Heart left ventricle (tissue), 16 donors: ENCODE measurements at regions not wholly inside any gene's neighbourhood (a gene's known extent, or its start where the extent isn't known, plus 50 kb on each side); places are given as distances from the start of the nearest gene placed in this dataset.
A peak's percentile ranks its signal among the peaks of the same experiment; 100 is the strongest.

Experiments
- ATAC-seq, 4 donors: fragments of 200-7000 bp; cut with Tn5 transposase; one replicate each; pipeline ENCODE4 v1.9.1; 2020 to 2022; ENCODE audit warnings: moderate library complexity in 4 of 4, mild to moderate bottlenecking in 3 of 4, moderate number of reproducible peaks in 1 of 4
- DNase-seq, 5 donors: peaks; one replicate each; pipeline ENCODE4 v3.0.0-alpha.2; 2020
- H3K27ac ChIP-seq, 12 donors: fragments of 200-600 bp; sonication (generic) in 4 of 12; one replicate each; pipeline versions ENCODE4 v1.5.0 to v1.8.0; 2016 to 2022; ENCODE audit warnings: mild to moderate bottlenecking in 2 of 12
- H3K27me3 ChIP-seq, 9 donors: fragments of 200-600 bp; sonication (generic) in 2 of 9; one replicate each; pipeline versions ENCODE4 v1.5.1 to v1.8.0; 2016 to 2022; ENCODE audit warnings: mild to moderate bottlenecking in 3 of 9
- H3K36me3 ChIP-seq, 9 donors: fragments of 200-600 bp; sonication (generic) in 2 of 9; one replicate each; pipeline versions ENCODE4 v1.5.0 to v1.8.0; 2018 to 2022; ENCODE audit warnings: mild to moderate bottlenecking in 2 of 9
- H3K4me1 ChIP-seq, 12 donors: fragments of 200-600 bp; sonication (generic) in 4 of 12; one replicate each; pipeline versions ENCODE4 v1.5.0 to v1.8.0; 2016 to 2022; ENCODE audit warnings: mild to moderate bottlenecking in 3 of 12
- H3K4me3 ChIP-seq, 12 donors: fragments of 200-600 bp; sonication (generic) in 4 of 12; one replicate each; pipeline versions ENCODE4 v1.5.0 to v1.8.0; 2017 to 2022; ENCODE audit warnings: mild to moderate bottlenecking in 9 of 12, moderate library complexity in 4 of 12
- H3K9me3 ChIP-seq, 12 donors: fragments of 200-600 bp; sonication (generic) in 4 of 12; one replicate each; pipeline versions ENCODE4 v1.5.0 to v1.8.0; 2016 to 2022; ENCODE audit warnings: mild to moderate bottlenecking in 1 of 12
- POLR2A ChIP-seq, 2 donors: fragments of 450-650 bp; IDR thresholded peaks; one replicate each; pipeline ENCODE4 v1.6.1; 2017; ENCODE audit warnings: antibody characterized with exemption in 2 of 2, mild to moderate bottlenecking in 2 of 2, moderate library complexity in 2 of 2
- WGBS, 4 donors: extraction: QIAGEN DNeasy Blood & Tissue Kit in 2 of 4; methylation state at CpG; one replicate each; pipeline versions ENCODE4 v1.1.5 to v1.1.7; 2013 to 2018; 5-methylcytosine and 5-hydroxymethylcytosine counted together
- intact Hi-C, 10 donors: fragments of 100-400 bp; cut with DNase I; formaldehyde crosslinking; loops; one replicate each; pipeline versions ENCODE4 v1.11.1 to v1.14.2; 2022
- TF ChIP-seq, protein P1 (sequence below), 12 donors: fragments of 200-600 bp; sonication (generic) in 4 of 12; IDR thresholded peaks; one replicate each; pipeline versions ENCODE4 v1.5.0 to v1.8.0; 2018 to 2022; ENCODE audit warnings: antibody characterized with exemption in 12 of 12, mild to moderate bottlenecking in 5 of 12
- donor health status: ischemic (EF 13 %, LVEDD 7.1; RV severe dilation, severe dysfunction).
- donor health status: healthy with polysubstance abuse.
- donor health status: DM: no; HTN: yes; CAD: no.
- donor health status: DM: no; HTN: no; CAD: no.
- donor health status: ischemic (EF 25% LVEDD 6.9; RV normal size, moderate dysfunction).
- donor health status: ischemic (EF 25% LVEDD 5.7; RV mildly dilated, moderate dysfunction).
- donor health status: healthy.
- donor health status: DM: yes; HTN: yes; CAD: no.
- donor health status: ischemic (EF 35%, LVEDD 5.7; RV mildly dilated, moderate dysfunction).
- donor health status: nonischemic (EF 11% LVEDD 7.7; RV severe dilation, severe dysfunction).
- donor health status: DM: yes; HTN: yes; CAD: no.
- donor health status: PGD.
- donor health status: ischemic (EF 29% LVEDD 5.4; RV normal size, mild dysfunction).
- donor health status: nonischemic (EF 23%, LVEDD 6.1; RV moderate dilation, normal function).

GRCh38 chr14:58732387-58732786, 94.6 kb downstream of the DACT1 start:
- H3K27ac ChIP-seq: no peak overlapping the region
- no peaks in the 10 kb centered on the region for H3K9me3 ChIP-seq
- no peak for DNase-seq
- intact Hi-C loops: loop anchor here in 1 of 10 donors (10.0 kb wide), 1 partner anchor 132 kb away; no protein-coding TSS in a partner anchor
- TF ChIP-seq, protein P1, sequence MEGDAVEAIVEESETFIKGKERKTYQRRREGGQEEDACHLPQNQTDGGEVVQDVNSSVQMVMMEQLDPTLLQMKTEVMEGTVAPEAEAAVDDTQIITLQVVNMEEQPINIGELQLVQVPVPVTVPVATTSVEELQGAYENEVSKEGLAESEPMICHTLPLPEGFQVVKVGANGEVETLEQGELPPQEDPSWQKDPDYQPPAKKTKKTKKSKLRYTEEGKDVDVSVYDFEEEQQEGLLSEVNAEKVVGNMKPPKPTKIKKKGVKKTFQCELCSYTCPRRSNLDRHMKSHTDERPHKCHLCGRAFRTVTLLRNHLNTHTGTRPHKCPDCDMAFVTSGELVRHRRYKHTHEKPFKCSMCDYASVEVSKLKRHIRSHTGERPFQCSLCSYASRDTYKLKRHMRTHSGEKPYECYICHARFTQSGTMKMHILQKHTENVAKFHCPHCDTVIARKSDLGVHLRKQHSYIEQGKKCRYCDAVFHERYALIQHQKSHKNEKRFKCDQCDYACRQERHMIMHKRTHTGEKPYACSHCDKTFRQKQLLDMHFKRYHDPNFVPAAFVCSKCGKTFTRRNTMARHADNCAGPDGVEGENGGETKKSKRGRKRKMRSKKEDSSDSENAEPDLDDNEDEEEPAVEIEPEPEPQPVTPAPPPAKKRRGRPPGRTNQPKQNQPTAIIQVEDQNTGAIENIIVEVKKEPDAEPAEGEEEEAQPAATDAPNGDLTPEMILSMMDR (IDR thresholded peaks at IDR 0.05): no peak
- no peak for TF ChIP-seq POLR2A (IDR thresholded peaks at IDR 0.05)
- peaks cover 0 to 32% (median 3%) of the 10 kb centered on the region in 12 donors for H3K4me1 ChIP-seq
- no peak for ATAC-seq
- no peaks in the 10 kb centered on the region for H3K36me3 ChIP-seq
- H3K4me3 ChIP-seq: no peak overlapping the region
- H3K27me3 ChIP-seq: no peaks in the 10 kb centered on the region

GRCh38 chr14:58733451-58734208, 95.9 kb downstream of the DACT1 start:
- 69 to 92% (median 76%) methylated on average over 1 of the region's 1 CpG for WGBS, 4 donors

GRCh38 chr14:58735596-58735995, 97.8 kb downstream of the DACT1 start:
- no peaks in the 10 kb centered on the region for H3K9me3 ChIP-seq
- H3K27ac ChIP-seq: peak overlapping the region in 1 of 12 donors; percentile 58
- WGBS, 4 donors: 70 to 88% (median 78%) methylated on average over 4 of the region's 4 CpGs
- no peaks in the 10 kb centered on the region for H3K27me3 ChIP-seq
- no peak for DNase-seq
- H3K4me3 ChIP-seq: no peak overlapping the region
- peaks cover 0 to 29% (median 3%) of the 10 kb centered on the region in 12 donors for H3K4me1 ChIP-seq
- intact Hi-C loops: loop anchor here in 1 of 10 donors (10.0 kb wide), 1 partner anchor 129 kb away; no protein-coding TSS in a partner anchor
- ATAC-seq: no peak
- no peaks in the 10 kb centered on the region for H3K36me3 ChIP-seq
- TF ChIP-seq POLR2A (IDR thresholded peaks at IDR 0.05): no peak
- TF ChIP-seq, protein P1 (IDR thresholded peaks at IDR 0.05): no peak

More at GRCh38 chr14:58733451-58734208, 95.9 kb downstream of the DACT1 start:
- no peaks in the 10 kb centered on the region for H3K27me3 ChIP-seq
- TF ChIP-seq, protein P1 (IDR thresholded peaks at IDR 0.05): no peak
- TF ChIP-seq POLR2A (IDR thresholded peaks at IDR 0.05): no peak
- no peaks in the 10 kb centered on the region for H3K9me3 ChIP-seq
- intact Hi-C loops: loop anchor here in 1 of 10 donors (10.0 kb wide), 1 partner anchor 131 kb away; no protein-coding TSS in a partner anchor
- H3K36me3 ChIP-seq: no peaks in the 10 kb centered on the region
- no peak for ATAC-seq
- H3K4me3 ChIP-seq: no peak overlapping the region
- DNase-seq: no peak
- no peak overlapping the region for H3K27ac ChIP-seq
- peaks cover 0 to 32% (median 3%) of the 10 kb centered on the region in 12 donors for H3K4me1 ChIP-seq

DNA sequence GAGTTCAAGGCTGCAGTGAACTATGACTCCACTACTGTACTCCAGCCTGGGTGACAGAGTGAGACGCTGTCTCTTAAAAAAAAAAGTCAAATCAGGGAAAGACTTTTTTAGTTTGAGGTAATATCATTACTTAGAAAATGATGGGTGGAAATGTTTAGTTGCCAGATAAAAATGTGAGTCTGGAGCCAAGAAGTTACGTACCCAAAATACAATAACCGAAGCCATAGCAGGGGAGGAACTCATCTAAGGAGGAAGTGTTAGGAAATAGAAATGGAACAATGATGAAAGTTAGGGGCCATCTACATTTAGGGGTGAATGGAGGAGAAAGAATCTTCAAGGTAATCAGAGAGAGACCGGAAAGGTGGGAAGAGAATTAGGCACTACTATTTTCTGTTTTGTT, 98.8 kb downstream of the DACT1 start:
- H3K36me3 ChIP-seq: no peaks in the 10 kb centered on the region
- H3K27me3 ChIP-seq: no peaks in the 10 kb centered on the region
- 62 to 72% (median 68%) methylated on average over 4 of the region's 4 CpGs for WGBS, 4 donors
- H3K4me3 ChIP-seq: no peak overlapping the region
- peaks cover 0 to 21% (median 0%) of the 10 kb centered on the region in 12 donors for H3K4me1 ChIP-seq
- H3K9me3 ChIP-seq: no peaks in the 10 kb centered on the region
- H3K27ac ChIP-seq: peak overlapping the region in 1 of 12 donors; percentile 58
- no peak for TF ChIP-seq POLR2A (IDR thresholded peaks at IDR 0.05)
- TF ChIP-seq, protein P1 (IDR thresholded peaks at IDR 0.05): no peak
- intact Hi-C loops: loop anchor here in 1 of 10 donors (10.0 kb wide), 1 partner anchor 128 kb away; no protein-coding TSS in a partner anchor
- ATAC-seq (no peak), DNase-seq (no peak)
